ENCODE measurements at regions not wholly inside any gene's neighbourhood (a gene's known extent, or its start where the extent isn't known, plus 50 kb on each side); places are given as distances from the start of the nearest gene placed in this dataset.
A peak's percentile ranks its signal among the peaks of the same experiment; 100 is the strongest.

GRCh38 chr15:98421419-98422129 is 226.8 kb upstream of the IGF1R start:
- DNase-seq (ENCODE audit: low read depth), result no peak

GRCh38 chr15:98422130-98422478 is 226.2 kb upstream of the IGF1R start:
- no peak for DNase-seq (ENCODE audit: low read depth)

- DNase-seq (ENCODE audit: low read depth), result no peak
Observed at GRCh38 chr15:98425173-98425572, 223.2 kb upstream of the IGF1R start.

GRCh38 chr15:98427321-98427720 is 221.0 kb upstream of the IGF1R start:
- DNase-seq (ENCODE audit: low read depth), result no peak

- DNase-seq (ENCODE audit: low read depth), result peak; percentile 21
Observed at GRCh38 chr15:98428253-98428989, 219.9 kb upstream of the IGF1R start.

- no peak for DNase-seq (ENCODE audit: low read depth)
Observed at GRCh38 chr15:98431171-98431570, 217.2 kb upstream of the IGF1R start.

- peak; percentile 45 for DNase-seq (ENCODE audit: low read depth)
Observed at GRCh38 chr15:98433346-98433745, 215.0 kb upstream of the IGF1R start.

GRCh38 chr15:98433856-98434255 is 214.5 kb upstream of the IGF1R start:
- DNase-seq (ENCODE audit: low read depth), result no peak

DNA sequence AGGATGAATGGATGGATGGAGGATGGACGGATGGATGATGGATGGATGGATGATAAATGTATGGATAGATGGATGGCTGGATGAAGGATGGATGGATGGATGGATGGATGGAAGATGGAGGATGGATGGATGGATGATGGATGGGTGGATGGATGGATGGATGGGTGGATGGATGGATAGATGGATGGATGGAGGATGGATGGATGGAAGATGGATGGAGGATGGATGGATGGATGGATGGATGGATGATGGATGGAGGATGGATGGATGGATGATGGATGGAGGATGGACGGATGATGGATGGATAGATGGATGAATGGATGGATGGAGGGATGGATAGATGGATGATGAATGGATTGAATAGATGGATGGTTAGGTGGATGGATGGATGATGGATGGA is 210.6 kb upstream of the IGF1R start:
- no peak for DNase-seq (ENCODE audit: low read depth)

DNA sequence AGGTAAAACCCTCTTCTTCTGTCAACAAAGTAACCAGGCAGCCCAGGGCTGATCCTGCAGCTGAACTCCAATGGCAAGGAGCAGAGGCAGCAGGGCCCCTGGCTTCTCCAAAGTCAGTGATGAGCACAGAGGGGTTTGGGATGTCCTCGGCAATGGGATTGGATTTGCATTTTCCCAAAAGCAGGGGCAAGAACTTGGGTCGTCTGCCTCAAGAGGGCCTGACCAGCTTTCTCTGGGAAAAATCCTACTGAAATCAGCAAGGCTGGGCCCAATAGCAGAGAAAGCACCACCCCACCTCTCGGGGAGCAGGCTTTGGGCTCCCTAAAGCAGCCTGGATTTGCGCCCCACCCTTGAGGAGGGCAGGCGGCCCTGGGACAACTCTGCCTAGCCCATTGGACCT is 210.0 kb upstream of the IGF1R start:
- no peak for DNase-seq (ENCODE audit: low read depth)

DNA sequence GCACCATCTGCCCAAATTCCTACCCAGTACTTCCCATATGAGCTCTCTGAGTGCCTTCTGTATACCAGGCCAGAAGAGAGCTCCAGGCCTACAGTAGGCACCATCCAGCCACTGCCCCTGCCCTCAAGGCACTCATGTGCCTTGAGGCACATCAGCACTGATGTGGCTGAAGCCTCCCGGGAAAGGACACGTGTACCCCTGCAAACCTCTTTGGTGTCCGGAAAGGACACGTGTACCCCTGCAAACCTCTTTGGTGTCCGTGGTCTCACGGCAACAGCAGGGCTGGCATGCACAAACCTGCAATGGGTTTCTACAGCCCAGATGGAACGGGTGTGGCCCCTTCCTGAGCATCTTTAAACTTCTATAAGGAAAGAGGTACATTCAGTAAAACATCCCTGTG is 209.4 kb upstream of the IGF1R start:
- no peak for DNase-seq (ENCODE audit: low read depth)

DNA sequence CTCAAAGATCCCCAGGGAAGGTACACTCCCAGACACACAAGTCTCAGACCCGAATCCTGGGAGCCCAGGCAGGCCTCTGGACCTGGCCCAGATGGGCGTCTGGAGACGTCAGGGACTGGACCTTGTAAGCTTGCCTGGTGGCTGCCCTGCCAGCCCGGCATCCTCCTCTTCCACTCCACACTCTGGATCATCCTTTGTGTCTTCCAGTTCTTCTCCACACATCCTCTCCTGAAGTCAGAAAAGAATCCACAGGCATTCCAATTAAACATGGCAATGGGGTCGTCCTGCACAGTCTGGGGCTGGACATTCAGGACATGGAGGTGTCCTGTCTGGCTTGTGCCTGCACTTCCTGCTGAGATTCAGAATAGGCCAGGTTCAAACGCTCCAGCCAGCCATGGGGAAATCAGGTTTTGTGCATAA is 208.8 kb upstream of the IGF1R start:
- DNase-seq (ENCODE audit: low read depth), result no peak

DNA sequence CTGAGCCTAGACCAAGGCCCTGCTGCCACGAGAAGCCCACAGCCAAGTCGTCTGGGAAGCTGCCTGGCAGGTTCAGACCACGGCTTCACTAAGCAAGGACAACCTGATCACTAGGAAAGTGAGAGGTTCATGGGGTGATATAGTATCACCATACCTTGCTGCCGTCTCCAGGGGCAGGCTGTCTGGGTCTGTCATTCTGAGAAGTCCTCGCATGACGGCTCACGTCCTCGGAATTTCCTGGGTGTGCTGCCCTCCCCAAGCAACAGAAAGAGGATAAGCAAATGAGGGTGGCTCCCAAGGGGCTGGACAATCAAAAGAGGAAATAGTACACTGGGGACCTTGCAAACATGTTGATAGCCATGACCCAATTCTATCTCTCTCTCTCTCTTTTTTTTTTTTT is 207.4 kb upstream of the IGF1R start:
- DNase-seq (ENCODE audit: low read depth), result no peak

DNA sequence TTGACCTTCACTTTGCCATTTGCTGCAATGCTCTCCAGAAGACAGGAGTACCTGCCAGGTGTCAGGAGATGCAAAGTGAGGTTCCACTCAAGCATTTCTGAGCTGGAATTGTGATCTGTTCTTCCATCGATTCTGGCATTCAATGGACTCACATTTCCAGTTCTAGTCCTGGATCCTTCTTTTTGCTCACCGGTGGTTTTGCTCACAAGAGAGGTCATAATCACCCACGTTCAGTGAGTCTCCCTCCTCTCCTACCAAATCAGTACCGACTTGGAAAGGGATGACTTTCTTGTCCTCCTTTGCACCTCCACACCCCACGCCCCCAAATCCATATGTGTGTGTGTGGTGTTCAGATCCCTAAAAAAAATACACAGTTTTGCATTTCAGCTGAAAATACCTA is 206.7 kb upstream of the IGF1R start:
- DNase-seq (ENCODE audit: low read depth), result no peak

DNA sequence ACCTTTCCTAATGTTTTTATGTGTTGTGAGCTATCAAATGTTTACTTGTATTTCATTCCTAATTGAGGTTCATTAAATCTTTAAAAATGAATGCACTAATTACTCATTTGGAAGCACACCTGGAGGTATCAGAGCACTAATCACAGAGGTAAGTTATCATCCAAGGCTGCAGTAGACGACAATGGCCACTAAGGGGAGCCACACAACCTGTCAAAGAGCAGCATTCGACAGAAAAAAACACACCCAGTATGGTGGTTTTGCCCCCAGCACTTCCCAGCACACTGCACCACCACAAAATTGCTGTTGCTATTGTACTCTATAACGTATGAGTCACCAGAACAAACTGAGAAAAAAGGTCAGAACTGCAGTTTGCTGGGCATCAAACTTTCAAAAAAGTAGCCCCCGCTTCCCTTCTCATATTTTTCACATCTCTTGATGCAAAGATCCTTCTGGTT is 205.9 kb upstream of the IGF1R start:
- peak; percentile 39 for DNase-seq (ENCODE audit: low read depth)

DNA sequence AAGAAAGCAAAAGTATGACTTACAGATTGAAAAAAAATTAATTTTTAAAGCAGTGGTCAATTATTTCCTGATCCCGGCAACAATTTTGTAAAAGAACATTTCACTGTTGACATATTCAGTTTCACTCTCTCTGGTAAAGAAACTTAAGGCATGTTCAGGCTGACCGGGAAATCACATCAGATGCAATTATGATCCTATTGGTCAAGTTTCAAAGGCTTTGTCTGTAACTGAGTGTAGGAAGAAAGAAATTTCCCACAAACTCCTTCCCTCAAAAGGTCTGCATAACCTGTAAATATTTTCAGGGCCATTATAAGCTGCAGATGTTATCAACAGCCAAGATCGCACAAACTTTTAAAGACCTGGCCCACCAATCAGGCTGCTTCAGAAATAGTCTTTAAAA is 205.4 kb upstream of the IGF1R start:
- DNase-seq (ENCODE audit: low read depth), result no peak

GRCh38 chr15:98443526-98443925 is 204.8 kb upstream of the IGF1R start:
- no peak for DNase-seq (ENCODE audit: low read depth)

DNA sequence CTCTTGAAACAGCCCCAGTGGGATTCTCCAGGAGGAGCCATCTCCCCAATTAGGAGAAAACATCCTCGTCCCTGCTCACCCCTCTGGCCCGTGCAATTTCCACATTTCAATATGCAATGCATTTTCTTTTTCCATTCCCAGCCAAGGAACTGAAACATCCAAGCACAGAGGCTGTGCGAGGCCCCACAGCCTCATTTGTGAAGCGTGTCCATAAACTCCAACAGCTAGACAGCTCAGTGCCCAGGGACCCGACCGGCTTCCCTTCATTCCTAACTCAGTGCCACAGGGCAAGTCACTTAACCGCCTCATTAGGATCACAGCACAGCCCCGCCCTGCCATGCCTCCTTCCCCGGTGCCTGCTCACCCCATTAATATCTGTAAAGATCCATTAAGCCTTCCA is 204.2 kb upstream of the IGF1R start:
- no peak for DNase-seq (ENCODE audit: low read depth)

DNA sequence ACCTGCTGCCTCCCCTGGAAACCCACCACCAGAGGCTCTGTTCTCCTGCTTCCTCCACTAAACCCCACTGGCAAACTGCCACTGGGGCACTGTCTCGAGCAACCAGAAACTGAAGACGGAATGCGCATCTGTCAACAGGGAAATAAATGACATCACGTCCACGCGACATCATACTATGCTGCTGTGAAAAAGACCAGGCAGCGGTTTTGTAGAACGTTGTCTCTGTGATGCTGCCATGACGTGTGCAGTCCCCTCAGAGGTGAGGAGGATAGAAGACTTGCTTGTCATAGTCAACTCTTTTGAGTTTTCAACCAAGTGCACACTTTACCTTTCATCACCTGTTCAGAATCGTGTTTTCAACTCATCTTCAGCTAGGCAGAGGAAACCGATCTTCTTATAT is 203.0 kb upstream of the IGF1R start:
- DNase-seq (ENCODE audit: low read depth), result no peak

- DNase-seq (ENCODE audit: low read depth), result no peak
Observed at GRCh38 chr15:98446083-98446482, 202.3 kb upstream of the IGF1R start.

GRCh38 chr15:98447069-98447468 is 201.3 kb upstream of the IGF1R start:
- no peak for DNase-seq (ENCODE audit: low read depth)

GRCh38 chr15:98451236-98451635 is 197.1 kb upstream of the IGF1R start:
- no peak for DNase-seq (ENCODE audit: low read depth)

- DNase-seq (ENCODE audit: low read depth), result no peak
Observed at GRCh38 chr15:98452238-98452637, 196.1 kb upstream of the IGF1R start.

DNA sequence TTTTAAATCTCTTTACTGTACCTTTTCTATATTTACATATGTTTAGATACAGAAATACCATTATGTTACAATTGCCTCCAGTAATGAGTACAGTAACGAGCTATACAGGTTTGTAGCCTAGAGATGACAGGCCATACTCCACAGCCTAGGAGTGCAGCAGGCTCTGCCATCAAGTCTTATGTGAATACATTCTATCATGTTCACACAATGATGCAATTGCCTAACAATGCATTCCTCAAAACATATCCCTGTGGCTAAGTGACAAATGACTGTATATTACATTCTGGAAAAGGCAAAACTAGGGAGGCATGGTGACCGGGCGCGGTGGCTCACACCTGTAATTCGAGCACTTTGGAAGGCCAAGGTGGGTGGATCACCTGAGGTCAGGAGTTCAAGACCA is 192.4 kb upstream of the IGF1R start:
- no peak for DNase-seq (ENCODE audit: low read depth)
